ENCODE measurements at regions not wholly inside any gene's neighbourhood (a gene's known extent, or its start where the extent isn't known, plus 50 kb on each side); places are given as distances from the start of the nearest gene placed in this dataset.

DNA sequence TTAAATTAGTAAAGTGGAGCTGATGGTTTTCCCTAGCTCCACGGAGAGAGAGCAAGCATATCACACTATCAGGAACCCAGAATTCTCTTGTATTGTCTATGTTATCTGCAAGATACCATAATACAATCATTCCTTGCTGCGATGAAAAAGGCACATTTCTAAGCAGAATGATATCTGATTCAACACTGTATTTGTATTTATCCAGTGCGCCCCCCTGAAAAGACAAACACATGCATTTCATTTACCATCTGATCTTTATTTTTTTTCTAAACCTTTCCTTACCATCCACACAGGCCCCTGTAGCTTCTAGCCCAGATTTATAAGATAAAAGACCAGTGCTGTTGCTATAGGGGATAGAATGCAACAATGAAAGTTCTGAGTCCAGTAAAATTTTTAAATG lies 420.6 kb downstream of the TDRD15 start:
- no peak for DNase-seq

DNA sequence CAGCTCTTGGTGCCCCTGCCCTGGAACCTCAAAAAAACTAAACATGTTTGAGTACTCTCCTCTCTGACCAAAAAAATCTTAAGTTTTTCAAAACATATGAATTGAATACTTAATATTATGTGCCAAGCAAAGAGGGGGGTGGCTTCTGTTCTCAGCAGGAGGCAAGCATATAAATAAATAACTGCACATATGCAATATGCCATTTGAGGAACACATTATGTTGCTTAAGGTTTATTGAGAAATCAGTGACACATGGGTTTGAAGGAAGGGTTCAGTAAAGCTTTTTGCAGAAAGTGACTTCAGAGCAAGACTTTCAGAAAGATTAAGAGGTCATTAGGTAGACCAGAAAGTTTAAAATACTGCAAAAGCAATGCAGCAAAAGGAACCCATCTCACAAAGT lies 429.2 kb downstream of the TDRD15 start:
- no peak for DNase-seq

DNA sequence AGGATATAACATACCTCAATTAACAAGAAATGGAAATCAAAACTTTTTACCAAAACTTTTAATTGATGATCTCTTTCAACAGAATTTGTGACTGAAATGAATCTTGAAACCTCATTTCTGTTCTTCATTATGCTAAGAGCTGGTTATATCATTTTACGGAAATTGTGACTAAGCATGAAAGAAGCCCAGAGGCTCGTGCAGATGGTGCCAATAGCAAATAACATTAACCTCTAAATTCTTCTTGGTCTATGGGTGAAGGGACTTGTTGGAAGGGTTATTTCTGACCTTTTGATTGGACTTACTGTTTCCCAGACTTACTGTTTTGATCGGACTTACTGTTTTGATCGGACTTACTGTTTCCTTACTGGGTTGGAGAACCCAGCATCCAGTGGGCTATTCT lies 435.6 kb downstream of the TDRD15 start:
- no peak for DNase-seq

DNA sequence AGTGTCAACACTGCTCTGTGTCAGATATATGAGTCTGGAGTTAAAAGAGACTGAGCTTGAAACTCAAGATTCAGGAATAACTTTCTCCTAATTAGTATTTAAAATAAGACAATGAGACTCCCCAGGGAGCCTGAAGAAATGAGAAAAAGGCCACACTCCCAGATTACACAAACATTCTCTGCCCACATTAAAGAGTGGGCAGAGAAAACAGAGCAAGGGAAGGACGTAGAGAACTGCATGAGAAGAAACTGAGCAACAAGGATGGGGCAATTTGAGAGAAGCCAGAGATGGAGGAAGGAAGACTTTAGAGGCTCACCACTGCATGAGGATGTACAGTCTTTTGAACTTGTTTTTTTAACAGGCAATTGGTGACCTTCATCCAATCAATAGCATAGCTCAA lies 438.2 kb downstream of the TDRD15 start:
- DNase-seq = no peak

DNA sequence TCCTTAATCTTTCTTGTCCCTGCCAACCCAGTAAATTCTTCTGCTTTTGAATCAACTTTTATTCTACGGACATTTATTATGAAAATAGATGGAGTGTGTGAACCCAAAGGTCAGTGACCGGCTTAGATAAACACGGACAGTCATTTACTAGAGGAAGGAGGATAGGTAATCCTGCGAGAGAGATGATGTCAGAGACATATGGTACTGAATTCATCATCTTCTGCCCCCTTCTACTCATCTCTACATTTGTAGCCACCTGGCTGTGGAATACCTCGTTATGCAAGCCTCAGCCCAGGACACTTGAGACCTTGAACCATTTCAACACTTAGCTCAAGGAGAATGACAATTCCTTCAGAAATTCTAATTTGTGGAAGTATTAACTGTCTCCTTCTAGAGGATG lies 443.6 kb downstream of the TDRD15 start:
- no peak for DNase-seq

DNA sequence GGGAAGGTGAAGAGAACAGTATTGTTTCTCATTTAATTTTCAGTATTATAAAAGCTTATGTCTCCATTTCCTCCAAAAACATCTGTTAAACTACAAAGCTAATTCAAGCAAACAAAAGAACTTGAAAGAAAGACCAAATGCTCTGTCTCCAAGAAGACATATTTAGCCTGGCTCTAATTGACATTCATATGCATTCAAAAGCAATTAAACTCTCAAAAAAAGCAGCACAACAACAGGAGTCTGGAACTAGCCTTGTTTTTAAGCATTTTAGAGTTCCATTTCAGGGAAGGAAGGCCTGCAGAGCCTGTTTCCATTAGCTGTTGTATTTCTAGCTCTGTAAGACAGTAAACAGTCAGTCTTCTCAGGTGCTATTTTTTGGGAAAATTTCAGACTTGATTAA lies 447.9 kb downstream of the TDRD15 start:
- DNase-seq = no peak

DNA sequence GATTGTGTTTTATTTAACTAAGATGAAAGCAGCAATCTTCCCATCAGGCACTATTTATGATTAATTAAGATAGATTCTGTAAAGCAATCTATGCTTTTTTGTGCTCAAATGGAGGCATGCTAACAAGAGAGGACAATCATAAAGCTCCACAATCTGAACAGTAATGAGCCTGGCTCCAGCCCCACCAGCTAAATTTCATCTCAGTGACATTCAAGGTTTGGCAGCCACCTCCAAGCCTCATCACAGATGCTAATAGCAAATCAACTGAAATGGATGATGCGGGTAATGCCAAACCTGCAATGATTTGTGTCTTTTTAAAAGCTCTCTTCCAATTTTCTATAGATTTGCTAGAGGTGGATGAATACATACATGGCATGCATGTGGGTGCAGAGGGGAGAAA lies 456.6 kb downstream of the TDRD15 start:
- DNase-seq = no peak

DNA sequence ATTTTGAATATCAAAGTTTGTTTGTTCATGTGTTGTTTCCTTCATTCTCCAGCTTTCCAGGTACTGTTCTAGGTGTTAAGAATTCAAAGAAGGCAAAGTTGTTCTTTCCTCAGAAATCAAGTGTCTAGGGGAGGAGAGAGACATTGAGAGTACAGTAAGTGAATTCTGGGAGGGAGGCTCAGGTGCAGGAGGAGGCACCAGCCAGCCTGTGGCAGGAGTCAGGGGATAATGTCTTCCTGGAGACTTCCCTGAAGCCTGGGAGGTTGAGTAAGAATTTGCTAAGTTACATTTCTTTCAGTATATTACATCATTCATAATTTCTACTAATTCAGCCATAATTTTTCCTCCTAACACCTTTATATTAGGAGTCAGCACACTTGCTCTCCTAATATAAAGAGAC lies 462.1 kb downstream of the TDRD15 start:
- DNase-seq = no peak

DNA sequence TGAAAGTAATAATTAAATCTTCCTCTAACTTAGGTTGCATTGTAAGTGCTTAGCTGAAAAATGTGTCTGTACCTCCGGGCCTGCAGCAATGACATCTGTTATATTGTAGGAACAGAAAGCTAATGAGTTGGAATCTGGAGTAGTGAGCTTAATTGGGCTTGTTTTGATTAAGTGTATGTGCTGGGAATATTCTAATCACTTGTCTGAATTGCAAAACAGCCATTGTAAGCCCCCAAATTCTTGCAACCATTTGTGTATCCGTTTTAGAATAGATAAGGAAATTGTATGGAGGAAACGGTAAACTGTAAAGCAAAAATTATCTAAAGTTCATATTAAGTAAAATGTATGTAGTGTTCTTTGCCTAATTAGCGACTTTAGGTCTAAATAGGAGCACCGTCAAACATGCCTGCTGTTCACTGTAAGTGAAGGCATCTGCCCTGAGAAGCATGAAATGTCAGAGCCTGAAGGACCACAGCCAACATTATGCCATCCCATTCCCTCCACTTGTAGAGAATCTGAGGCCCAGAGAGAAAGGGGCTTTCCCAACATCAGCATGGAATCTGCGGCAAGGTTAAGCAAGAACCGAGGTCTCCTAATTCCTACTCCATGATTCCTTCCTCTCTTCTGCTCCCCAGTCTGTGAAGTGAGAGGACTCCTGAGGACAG lies 466.4 kb downstream of the TDRD15 start:
- DNase-seq = no peak

DNA sequence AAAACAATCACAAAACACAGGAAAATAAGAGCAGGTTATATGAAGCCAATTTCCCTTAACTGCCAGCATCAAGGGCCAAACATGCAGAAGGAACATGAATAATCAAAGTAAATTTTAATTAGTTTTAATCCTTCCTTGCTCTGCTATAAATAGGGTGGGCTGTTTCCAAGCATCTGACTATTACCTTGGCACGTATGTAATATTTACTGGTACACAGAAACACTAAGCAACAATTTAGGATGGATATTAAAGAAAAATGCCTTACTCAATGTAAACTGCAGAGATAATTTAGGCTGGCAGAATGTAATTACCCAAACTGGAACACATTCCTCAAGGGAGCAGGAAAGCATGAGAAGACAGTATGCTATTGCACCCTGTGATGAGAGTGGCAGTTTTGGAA lies 468.2 kb downstream of the TDRD15 start:
- no peak for DNase-seq

DNA sequence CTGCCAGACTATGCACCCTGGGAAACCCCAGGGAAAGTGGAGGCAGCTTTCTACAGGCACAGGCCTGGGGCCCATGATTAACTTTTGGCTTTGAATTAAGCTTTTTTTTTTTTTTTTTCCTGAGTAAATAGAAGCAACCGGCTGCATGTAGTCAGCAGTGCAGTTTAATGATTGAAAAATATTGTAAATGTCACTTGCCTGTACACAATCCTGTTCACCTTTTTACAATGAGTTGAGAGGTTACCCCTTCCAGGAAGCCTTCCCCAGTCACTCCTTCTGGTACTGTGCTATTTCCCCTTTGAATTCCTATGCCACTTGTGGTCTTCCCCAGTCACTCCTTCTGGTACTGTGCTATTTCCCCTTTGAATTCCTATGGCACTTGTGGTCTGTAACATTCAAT lies 475.6 kb downstream of the TDRD15 start:
- DNase-seq = no peak

DNA sequence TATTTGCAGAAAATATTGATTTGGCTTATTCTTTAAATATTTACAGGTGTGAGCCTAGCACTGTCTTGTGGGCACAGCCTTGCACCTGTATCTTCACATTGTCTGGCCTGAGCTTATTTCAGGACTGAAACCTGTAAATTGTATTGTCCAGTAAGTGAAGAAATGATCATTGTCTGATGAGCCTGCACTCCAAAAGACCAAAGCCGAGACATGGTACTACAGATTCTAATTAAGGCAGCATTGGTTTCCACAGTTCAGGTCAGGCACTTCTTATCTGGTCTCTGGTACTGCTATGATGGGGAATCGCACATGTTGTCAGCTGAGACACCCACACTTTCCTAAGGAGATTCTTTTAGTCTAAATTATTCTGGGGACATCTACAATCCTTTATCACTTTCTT lies 479.0 kb downstream of the TDRD15 start:
- no peak for DNase-seq

DNA sequence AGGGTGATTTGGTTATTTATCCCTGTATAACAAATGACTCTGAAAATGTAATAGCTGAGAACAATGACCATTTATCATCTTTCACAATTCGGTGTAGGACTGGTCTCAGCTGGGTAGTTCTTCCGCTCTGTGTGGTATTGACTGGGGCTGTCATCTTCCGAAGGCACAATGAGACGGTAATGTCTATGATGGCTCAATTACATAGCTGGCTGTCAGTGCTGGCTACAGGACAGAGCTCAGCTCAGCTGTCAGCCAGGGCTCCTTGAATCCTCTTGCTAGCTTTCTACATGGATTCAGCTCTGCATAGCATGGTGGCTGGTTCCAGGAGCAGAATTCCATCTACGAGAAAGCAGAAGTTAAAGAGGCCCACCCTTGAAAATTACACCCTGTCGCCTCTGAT lies 483.8 kb downstream of the TDRD15 start:
- no peak for DNase-seq

DNA sequence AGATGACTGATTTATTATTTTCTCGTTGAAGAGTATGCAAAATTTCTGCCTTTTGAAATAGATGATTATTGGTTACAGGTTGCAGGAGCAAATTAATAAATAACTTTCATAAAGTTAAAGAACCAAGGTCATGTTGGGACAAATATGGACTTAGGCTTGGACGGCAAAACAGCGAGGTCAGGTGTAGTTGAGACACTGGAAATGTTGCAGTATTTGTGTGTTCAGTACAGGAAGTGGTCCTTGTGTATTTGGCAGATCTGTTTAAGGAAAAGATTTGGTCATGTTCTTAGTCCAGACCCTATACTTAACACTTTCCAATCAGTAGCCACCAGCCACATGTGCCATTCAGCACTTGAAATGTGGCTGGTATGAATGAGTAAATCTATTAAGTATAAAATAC lies 486.5 kb downstream of the TDRD15 start:
- DNase-seq = no peak

DNA sequence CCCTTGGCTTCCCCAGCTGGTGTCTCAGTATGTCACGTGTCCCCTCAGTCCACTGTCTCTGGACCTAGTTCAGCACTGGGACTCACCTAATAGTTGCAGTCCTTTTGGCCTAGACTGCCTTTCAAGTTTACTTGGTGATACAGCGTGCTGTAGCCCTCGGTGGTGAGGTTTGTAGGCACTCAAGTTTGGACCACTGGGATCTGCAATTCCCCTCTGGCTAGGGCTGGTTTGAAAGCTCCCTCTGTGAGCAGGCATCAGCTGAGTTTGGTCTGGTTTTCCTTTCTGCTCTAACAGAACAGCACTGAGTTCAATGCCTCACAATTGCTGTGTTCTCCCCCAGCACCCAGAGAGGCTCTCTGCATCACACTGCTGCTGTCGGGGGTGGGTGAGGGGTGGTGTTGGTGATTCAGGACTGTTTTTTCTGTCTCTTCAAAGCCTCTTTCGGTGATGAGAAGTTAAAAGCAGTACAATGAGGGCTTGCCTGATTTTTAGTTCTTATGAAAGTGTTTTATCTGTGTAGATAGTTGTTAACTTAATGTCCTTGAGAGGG lies 494.2 kb downstream of the TDRD15 start:
- DNase-seq = no peak

DNA sequence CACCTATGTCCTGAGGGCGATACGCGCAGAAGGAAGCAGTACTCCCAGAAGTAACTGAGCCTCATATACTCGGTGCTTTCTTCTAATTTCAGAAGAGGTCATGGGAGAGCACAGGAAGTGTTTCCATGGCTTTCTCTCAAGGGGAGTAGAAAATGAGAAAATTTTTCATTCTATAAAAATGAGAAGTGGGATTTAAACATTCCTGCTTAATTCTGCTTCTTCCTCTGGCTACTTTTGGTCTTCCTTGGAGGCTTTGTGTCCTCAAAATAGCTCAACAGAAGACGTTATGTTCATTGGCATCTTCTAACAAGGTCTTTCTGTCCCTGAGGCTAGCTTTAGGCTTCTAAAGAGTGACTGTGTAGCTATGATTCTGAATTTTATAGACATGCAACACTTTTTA lies 497.0 kb downstream of the TDRD15 start:
- DNase-seq = no peak

DNA sequence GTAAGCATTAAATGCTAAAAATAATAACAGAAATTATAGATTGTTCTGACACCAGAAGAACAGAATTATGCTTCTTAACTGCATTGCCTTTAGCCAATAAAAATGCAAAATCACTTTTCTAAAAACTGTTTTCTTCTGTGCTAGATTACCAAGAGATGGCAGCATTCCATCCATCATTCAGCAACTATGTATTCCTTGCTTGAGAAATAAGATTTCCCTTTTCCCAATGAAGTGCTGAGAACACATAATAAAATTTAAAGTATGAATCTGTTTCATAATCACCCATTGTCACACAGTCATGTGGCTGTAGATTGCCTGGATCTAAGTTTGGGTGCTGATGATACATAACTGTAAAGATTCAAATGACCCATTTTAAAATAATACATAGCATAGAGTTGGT lies 504.2 kb downstream of the TDRD15 start:
- DNase-seq = no peak

DNA sequence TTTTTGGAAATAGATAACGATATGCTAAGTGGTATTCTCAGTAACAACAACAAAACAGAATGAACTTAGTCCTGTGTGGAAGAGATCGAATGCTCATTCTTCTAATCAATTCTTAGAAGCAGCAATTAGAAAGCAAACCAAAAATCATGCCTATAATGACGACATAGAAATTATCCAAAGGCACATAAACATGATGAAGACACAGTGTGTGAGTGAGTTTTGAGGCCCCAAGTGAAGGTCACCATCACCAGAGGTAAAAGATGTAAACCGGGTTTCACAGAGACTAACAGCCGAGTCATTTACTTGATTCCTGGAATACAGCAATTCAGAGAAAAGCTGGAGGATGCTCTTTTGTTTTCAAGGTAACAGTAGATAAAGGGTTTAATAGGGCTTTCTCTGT lies 509.2 kb downstream of the TDRD15 start:
- no peak for DNase-seq

DNA sequence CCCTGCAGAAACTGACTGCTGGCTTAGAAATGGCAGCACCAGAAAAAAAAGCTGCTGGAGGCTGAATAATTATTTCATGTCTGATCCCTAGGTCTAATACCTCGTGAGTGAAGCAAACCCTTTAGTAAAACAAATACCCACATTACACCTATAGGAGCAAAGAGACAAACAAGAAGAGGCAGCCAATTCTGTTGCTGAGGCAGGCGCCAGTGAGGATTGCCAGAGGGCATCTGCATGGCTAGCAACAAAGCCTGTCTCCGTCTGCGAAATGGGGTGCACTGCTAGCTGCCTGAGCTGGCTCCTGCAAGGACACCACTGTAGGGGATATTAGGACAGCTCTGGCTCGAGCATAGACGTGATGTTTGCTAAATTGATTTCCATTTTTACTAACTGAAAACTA lies 509.7 kb downstream of the TDRD15 start:
- no peak for DNase-seq

DNA sequence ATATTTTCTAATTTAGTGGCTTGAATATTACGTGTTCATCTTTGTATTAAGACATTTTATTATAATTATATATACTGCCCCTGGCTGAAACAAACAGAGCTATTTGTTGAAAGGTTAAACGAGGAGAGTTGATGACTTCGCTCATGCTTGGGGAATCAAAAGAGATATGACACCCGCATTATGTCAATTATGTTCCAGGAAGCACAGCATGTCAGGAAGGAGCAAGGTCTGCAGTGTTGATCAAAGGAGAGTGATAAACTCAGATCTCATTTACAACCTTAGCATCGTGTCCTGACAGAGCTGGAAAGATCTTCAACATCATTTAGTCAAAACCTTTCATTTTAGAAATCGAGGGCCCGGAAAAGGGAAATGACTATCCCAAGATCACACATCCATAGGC lies 510.1 kb downstream of the TDRD15 start:
- DNase-seq = no peak

DNA sequence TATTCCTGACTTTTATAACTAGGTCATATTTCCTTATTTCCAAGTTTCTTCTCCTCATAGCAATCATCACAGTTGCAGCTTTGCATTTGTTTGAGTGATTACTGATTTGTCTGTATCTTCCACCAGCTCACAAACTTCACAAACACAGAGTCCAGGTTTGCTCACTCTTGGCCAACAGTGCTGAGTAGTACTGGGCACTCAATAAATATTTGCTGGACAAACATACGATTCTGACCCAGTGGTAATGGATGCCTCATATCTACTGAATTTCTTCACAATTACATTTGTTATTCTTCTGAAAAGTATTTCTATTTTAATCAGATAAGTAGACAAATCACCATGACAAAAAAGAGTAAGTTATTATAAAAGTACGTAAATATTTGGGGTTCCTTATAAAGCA lies 516.3 kb downstream of the TDRD15 start:
- DNase-seq = no peak

DNA sequence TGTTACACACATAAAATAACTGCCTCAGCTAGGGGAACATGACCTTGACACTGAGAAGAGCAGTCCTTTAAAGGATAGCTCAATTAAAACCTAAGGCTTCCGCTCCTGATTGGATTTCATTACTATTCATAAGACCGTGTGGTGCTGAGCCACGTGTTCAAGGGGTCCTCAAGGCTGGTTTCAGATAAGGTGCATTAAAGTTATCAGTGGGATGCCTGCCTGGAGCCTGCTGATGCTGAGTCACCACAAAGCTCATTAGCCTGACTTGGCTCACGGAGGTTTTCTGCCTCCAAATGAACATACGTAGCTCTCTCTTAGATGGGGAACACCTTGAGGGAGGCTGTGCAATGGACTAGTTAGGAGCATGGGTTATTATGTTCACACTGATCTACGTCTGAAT lies 518.9 kb downstream of the TDRD15 start:
- DNase-seq = no peak

DNA sequence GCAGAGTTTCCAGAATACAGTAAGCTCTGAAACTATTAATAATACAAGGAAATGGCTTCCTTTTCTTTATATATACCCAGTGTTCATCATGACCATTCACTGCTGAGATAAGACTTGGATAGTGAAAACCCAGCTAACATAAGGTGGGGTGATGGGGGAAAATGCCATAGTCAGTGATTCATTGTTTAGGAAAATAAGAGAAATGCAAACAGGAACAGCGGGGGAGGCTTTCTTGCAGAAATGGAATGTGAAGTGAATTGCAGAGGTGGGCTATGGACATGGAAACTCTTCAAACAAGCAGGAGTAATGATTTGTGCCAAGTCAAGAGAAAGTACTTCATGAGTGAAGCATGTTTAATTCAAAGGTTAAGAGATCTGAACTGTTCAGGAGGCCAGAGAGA lies 519.4 kb downstream of the TDRD15 start:
- DNase-seq = no peak

DNA sequence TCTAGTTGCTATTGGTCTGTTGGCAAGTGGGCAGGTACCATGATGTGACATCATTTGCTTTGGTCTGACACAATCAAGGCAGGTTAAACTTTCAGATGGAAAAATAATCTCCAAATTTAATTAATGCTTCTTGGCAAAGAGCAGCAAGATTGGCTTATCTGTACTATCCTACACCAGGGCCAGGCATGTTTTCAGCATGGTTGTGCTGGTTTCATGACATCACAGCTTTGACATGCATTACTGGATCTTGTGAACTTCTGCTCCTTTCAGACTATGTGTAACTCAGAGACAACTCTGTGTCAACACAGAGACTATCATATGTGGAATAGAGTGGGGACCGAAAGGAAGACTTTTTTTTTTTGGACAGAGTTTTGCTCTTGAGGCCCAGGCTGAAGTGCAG lies 520.5 kb downstream of the TDRD15 start:
- DNase-seq = no peak

DNA sequence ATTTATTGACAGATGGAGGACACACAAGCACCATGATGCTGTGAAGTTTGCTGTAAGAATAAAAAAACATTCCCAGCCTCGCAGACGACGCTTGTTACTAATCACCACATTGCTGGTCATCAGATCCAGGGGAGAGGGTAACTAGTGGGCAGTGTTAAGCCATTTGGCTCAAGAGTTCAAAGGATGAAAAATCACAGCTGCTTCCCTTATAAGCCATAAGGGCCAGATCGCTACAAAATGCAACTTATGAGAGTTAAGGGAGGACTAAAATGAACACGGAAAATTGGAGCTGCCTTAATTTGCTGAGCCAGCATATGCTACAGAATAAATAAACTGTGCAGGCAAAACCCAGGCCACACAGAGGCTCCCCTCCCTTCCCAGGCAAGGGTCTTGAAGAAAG lies 522.6 kb downstream of the TDRD15 start:
- no peak for DNase-seq

DNA sequence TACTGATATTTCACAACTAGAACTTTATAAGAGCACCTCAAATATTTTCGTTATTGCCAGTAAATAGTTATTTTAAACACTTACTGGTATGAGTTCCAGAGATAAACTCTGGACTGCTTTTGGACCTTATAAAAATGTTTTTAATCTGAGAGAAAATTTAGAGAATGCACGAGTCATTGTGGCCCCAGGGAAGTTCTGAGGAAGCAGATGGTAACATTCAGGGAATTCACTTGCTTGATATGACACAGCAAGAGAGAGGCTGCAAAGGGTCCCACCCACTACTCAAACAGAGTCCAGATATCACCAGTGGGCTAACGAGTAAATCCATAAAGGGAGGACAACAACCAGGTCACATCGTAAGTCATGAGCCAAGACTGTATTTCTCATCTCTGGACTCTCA lies 526.8 kb downstream of the TDRD15 start:
- DNase-seq = no peak

Data from cerebellar nuclear complex (tissue), 1 donor.